GM21423 (cell line): ENCODE measurements at regions not wholly inside any gene's neighbourhood (a gene's known extent, or its start where the extent isn't known, plus 50 kb on each side); places are given as distances from the start of the nearest gene placed in this dataset.

ENCODE experiments used
- ATAC-seq: cut with Tn5 transposase; IDR thresholded peaks from one replicate; pipeline ENCODE4 v1.9.1; 2021; ENCODE audit warnings: mild to moderate bottlenecking, moderate library complexity; ENCODE audit not compliant: unreplicated experiment

GRCh38 chr14:31993521-31993951, 83.6 kb upstream of the ARHGAP5 start:
- no peak for ATAC-seq

GRCh38 chr14:31994391-31995033, 82.6 kb upstream of the ARHGAP5 start:
- ATAC-seq: no peak

- ATAC-seq: no peak
Measured at GRCh38 chr14:32003585-32003984, 73.5 kb upstream of the ARHGAP5 start.

- no peak for ATAC-seq
Measured at GRCh38 chr14:32004300-32004699, 72.8 kb upstream of the ARHGAP5 start.

- no peak for ATAC-seq
Measured at GRCh38 chr14:32005628-32006027, 71.5 kb upstream of the ARHGAP5 start.

GRCh38 chr14:32006263-32007110, 70.6 kb upstream of the ARHGAP5 start:
- no peak for ATAC-seq

GRCh38 chr14:32007755-32008362, 69.2 kb upstream of the ARHGAP5 start:
- no peak for ATAC-seq

GRCh38 chr14:32008602-32009193, 68.4 kb upstream of the ARHGAP5 start:
- no peak for ATAC-seq

GRCh38 chr14:32009221-32009975, 67.7 kb upstream of the ARHGAP5 start:
- ATAC-seq: no peak

GRCh38 chr14:32009976-32010581, 67.0 kb upstream of the ARHGAP5 start:
- ATAC-seq: no peak

- no peak for ATAC-seq
Measured at GRCh38 chr14:32010604-32011125, 66.4 kb upstream of the ARHGAP5 start.

GRCh38 chr14:32011225-32011624, 65.9 kb upstream of the ARHGAP5 start:
- no peak for ATAC-seq

- ATAC-seq: no peak
Measured at GRCh38 chr14:32012062-32012461, 65.0 kb upstream of the ARHGAP5 start.

- ATAC-seq: no peak
Measured at GRCh38 chr14:32012571-32012970, 64.5 kb upstream of the ARHGAP5 start.

GRCh38 chr14:32013083-32013482, 64.0 kb upstream of the ARHGAP5 start:
- no peak for ATAC-seq

GRCh38 chr14:32014057-32014456, 63.0 kb upstream of the ARHGAP5 start:
- no peak for ATAC-seq

GRCh38 chr14:32014498-32014897, 62.6 kb upstream of the ARHGAP5 start:
- no peak for ATAC-seq

- ATAC-seq: no peak
Measured at GRCh38 chr14:32015166-32015565, 61.9 kb upstream of the ARHGAP5 start.

- ATAC-seq: no peak
Measured at GRCh38 chr14:32017587-32017986, 59.5 kb upstream of the ARHGAP5 start.
